SU-DHL-6 (cell line): ENCODE measurements at regions not wholly inside any gene's neighbourhood (a gene's known extent, or its start where the extent isn't known, plus 50 kb on each side); places are given as distances from the start of the nearest gene placed in this dataset.

Source experiments
- H2AFZ ChIP-seq: fragments of 200-600 bp; sonication (generic); 2 replicates; pipeline ENCODE4 v1.6.1; 2014; ENCODE audit warnings: low read depth, mild to moderate bottlenecking, moderate library complexity, mixed read lengths, antibody characterized with exemption, low read length; ENCODE audit not compliant: severe bottlenecking
- H3F3A ChIP-seq: fragments of 200-600 bp; shearing (Covaris generic); 2 replicates; pipeline ENCODE4 v1.6.0; 2016; ENCODE audit warnings: antibody characterized with exemption, mild to moderate bottlenecking; ENCODE audit not compliant: insufficient read depth
- H3K27ac ChIP-seq: fragments of 200-600 bp; sonication (generic); 2 replicates; pipeline ENCODE4 v1.5.1; 2016; ENCODE audit warnings: low read depth, mild to moderate bottlenecking, low read length, moderate library complexity, mixed read lengths
- H3K27me3 ChIP-seq: fragments of 200-600 bp; sonication (generic), shearing (Covaris generic); 2 replicates; pipeline ENCODE4 v1.6.0; 2014; ENCODE audit warnings: mild to moderate bottlenecking, low read length
- H3K36me3 ChIP-seq: fragments of 200-600 bp; sonication (generic); 2 replicates; pipeline ENCODE4 v1.6.1; 2014; ENCODE audit warnings: mild to moderate bottlenecking, low read length, mixed read lengths
- H3K4me2 ChIP-seq: fragments of 300-600, 200-600 bp; shearing (Covaris generic), sonication (generic); 2 replicates; pipeline ENCODE4 v1.6.0; 2014; ENCODE audit warnings: low read length, low read depth, mild to moderate bottlenecking; ENCODE audit not compliant: poor library complexity, severe bottlenecking
- H3K4me3 ChIP-seq: fragments of 200-600 bp; sonication (generic); 2 replicates; pipeline ENCODE4 v1.5.1; 2014; ENCODE audit warnings: antibody characterized with exemption, low read length, mild to moderate bottlenecking, mixed read lengths; ENCODE audit not compliant: insufficient read depth, poor library complexity, severe bottlenecking
- H3K79me2 ChIP-seq: fragments of 200-600 bp; sonication (generic); 2 replicates; pipeline ENCODE4 v1.6.1; 2014; ENCODE audit warnings: mild to moderate bottlenecking, low read length, moderate library complexity; ENCODE audit not compliant: insufficient read depth
- H3K9ac ChIP-seq: fragments of 200-600 bp; sonication (generic); 2 replicates; pipeline ENCODE4 v1.7.0; 2014; ENCODE audit warnings: mild to moderate bottlenecking, low read length
- H3K9me2 ChIP-seq: fragments of 200-600 bp; sonication (generic); replicated peaks from 2 replicates; pipeline ENCODE4 v1.6.1; 2014; ENCODE audit warnings: low read length; ENCODE audit not compliant: insufficient read depth
- H3K9me3 ChIP-seq: fragments of 200-600 bp; sonication (generic); 2 replicates; pipeline ENCODE4 v1.6.1; 2014; ENCODE audit warnings: low read length, mixed read lengths; ENCODE audit not compliant: insufficient read depth
- H4K20me1 ChIP-seq: fragments of 200-600 bp; sonication (generic); 2 replicates; pipeline ENCODE4 v1.6.1; 2014; ENCODE audit warnings: low read depth, mild to moderate bottlenecking, antibody characterized with exemption, low read length, moderate library complexity, mixed read lengths
- EZH2phosphoT487 ChIP-seq: fragments of 200-600 bp; sonication (generic), shearing (Covaris generic); conservative IDR thresholded peaks from 2 replicates; pipeline ENCODE4 v1.6.1; 2018; ENCODE audit warnings: mild to moderate bottlenecking, antibody characterized with exemption, low read length, moderate library complexity, mixed read lengths
- TF ChIP-seq, protein P1 (sequence below): fragments of 200-600 bp; sonication (generic); IDR thresholded peaks from one replicate; pipeline ENCODE4 v1.5.1; 2017; ENCODE audit warnings: antibody characterized with exemption, mild to moderate bottlenecking, low read length, moderate library complexity; ENCODE audit not compliant: insufficient read depth, poor library complexity, severe bottlenecking

DNA sequence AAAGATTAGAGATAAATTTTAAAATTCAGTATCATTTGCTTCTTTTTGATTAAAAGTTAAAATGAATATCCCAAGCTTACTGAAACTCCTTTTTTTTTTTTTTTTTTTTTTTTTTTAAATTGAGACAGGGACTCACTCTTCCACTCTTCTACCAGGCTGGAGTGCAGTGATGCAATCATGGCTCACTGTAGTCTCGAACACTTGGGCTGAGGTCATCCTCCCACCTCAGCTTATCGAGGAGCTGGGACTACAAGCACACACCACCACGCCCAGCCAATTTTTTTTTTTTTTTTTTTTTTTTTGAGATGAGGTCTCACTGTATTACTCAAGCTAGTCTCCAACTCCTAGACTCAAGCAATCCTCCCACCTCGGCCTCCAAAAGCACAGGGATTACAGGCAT, 92.1 kb upstream of the RGS18 start:
- no peaks in the 10 kb centered on the region for H3K36me3 ChIP-seq
- H3K27me3 ChIP-seq = no peaks in the 10 kb centered on the region
- no peaks in the 10 kb centered on the region for H4K20me1 ChIP-seq
- no peak overlapping the region for H3K4me3 ChIP-seq
- H3K9me3 ChIP-seq = no peaks in the 10 kb centered on the region
- no peaks in the 10 kb centered on the region for H3K79me2 ChIP-seq
- no peak overlapping the region for H3K4me2 ChIP-seq
- TF ChIP-seq, protein P1, sequence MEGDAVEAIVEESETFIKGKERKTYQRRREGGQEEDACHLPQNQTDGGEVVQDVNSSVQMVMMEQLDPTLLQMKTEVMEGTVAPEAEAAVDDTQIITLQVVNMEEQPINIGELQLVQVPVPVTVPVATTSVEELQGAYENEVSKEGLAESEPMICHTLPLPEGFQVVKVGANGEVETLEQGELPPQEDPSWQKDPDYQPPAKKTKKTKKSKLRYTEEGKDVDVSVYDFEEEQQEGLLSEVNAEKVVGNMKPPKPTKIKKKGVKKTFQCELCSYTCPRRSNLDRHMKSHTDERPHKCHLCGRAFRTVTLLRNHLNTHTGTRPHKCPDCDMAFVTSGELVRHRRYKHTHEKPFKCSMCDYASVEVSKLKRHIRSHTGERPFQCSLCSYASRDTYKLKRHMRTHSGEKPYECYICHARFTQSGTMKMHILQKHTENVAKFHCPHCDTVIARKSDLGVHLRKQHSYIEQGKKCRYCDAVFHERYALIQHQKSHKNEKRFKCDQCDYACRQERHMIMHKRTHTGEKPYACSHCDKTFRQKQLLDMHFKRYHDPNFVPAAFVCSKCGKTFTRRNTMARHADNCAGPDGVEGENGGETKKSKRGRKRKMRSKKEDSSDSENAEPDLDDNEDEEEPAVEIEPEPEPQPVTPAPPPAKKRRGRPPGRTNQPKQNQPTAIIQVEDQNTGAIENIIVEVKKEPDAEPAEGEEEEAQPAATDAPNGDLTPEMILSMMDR = no peak
- TF ChIP-seq EZH2phosphoT487 = no peak
- H3F3A ChIP-seq = no peaks in the 10 kb centered on the region
- no peaks in the 10 kb centered on the region for H3K9me2 ChIP-seq
- no peak overlapping the region for H3K27ac ChIP-seq
- H2AFZ ChIP-seq = no peak overlapping the region
- H3K9ac ChIP-seq = no peak overlapping the region

DNA sequence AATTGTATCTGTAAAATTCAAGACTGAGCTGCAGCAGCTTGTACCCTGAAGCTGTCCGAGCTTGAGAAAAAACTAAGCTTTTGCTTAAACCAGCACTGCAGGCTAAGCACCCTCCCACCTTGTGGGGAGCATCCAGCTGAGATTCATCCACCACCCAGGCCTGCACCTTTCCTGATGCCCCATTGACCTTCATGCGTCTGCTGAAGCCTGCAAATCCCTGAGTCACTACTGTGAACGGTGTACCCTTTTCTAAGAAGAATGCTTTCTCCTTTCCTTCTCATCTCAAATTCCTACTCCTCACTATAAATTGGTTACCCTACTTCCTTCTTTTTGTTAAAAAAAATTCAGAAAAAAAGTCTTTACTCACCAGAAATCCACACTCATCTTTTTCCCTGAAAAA, 90.9 kb upstream of the RGS18 start:
- no peaks in the 10 kb centered on the region for H3K79me2 ChIP-seq
- TF ChIP-seq EZH2phosphoT487 = no peak
- TF ChIP-seq, protein P1 = no peak

DNA sequence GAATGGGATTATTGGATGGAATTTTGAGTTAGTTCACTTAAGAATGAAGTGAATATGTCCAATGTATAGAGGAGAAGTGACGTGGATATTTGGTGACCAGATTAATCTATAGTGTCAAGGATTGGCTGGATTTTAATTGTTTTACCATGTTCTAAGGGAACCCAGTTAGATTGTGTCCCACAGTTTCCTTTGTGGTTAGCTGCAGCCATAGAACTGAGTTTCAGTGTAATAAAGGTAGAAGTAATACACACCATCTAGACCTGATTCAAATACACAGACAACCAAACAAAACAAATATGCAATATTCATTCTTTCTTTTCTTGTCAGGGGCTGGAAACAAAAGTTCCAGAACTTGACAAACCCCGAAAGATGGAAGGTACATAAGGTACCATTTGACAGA, 88.0 kb upstream of the RGS18 start:
- H3K9me2 ChIP-seq = no peaks in the 10 kb centered on the region
- H3K9ac ChIP-seq = no peak overlapping the region
- no peaks in the 10 kb centered on the region for H3F3A ChIP-seq
- H3K27ac ChIP-seq = no peak overlapping the region
- TF ChIP-seq EZH2phosphoT487 = no peak
- TF ChIP-seq, protein P1 = no peak
- no peak overlapping the region for H3K4me2 ChIP-seq
- no peaks in the 10 kb centered on the region for H3K79me2 ChIP-seq
- H3K36me3 ChIP-seq = no peaks in the 10 kb centered on the region
- H2AFZ ChIP-seq = no peak overlapping the region
- no peak overlapping the region for H3K4me3 ChIP-seq
- no peaks in the 10 kb centered on the region for H4K20me1 ChIP-seq
- H3K27me3 ChIP-seq = no peaks in the 10 kb centered on the region
- H3K9me3 ChIP-seq = no peaks in the 10 kb centered on the region

More for the DNA sequence above, 90.9 kb upstream of the RGS18 start:
- H3K9me3 ChIP-seq = no peaks in the 10 kb centered on the region
- H3K36me3 ChIP-seq = no peaks in the 10 kb centered on the region
- no peaks in the 10 kb centered on the region for H3K9me2 ChIP-seq
- no peak overlapping the region for H3K4me3 ChIP-seq
- H3K4me2 ChIP-seq = no peak overlapping the region
- no peaks in the 10 kb centered on the region for H4K20me1 ChIP-seq
- no peak overlapping the region for H3K9ac ChIP-seq
- H3F3A ChIP-seq = no peaks in the 10 kb centered on the region
- H2AFZ ChIP-seq = no peak overlapping the region
- no peak overlapping the region for H3K27ac ChIP-seq
- no peaks in the 10 kb centered on the region for H3K27me3 ChIP-seq

DNA sequence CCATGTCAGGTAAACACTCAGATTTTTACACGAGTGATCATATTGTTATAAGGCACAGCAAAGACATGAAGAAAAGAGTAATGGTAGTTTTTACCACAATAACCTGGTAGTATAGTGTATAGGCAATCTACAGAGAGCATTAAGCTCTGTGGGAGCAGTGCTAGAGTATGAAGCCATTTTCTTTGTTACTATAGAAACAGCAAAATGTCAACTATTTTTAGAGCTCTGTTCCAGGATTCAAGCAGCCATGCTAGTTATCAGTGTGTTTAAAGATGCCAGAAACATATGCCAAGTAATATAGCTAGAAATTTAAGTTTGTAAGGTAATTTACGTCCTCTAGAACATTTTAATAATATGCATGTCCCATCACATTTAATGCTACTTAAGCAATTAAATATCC, 77.6 kb upstream of the RGS18 start:
- TF ChIP-seq EZH2phosphoT487 = no peak
- TF ChIP-seq, protein P1 = no peak
- Histone ChIP-seq H3K4me2 (no peak overlapping the region), H3K9ac (no peak overlapping the region), H3K79me2 (no peaks in the 10 kb centered on the region), H3K27me3 (no peaks in the 10 kb centered on the region), H3K27ac (no peak overlapping the region), H3F3A (no peaks in the 10 kb centered on the region), H4K20me1 (no peaks in the 10 kb centered on the region), H3K9me2 (no peaks in the 10 kb centered on the region), H2AFZ (no peak overlapping the region), H3K4me3 (no peak overlapping the region), H3K9me3 (no peaks in the 10 kb centered on the region), H3K36me3 (no peaks in the 10 kb centered on the region)
